ENCODE measurements at regions not wholly inside any gene's neighbourhood (a gene's known extent, or its start where the extent isn't known, plus 50 kb on each side); places are given as distances from the start of the nearest gene placed in this dataset.
A peak's percentile ranks its signal among the peaks of the same experiment; 100 is the strongest.

DNA sequence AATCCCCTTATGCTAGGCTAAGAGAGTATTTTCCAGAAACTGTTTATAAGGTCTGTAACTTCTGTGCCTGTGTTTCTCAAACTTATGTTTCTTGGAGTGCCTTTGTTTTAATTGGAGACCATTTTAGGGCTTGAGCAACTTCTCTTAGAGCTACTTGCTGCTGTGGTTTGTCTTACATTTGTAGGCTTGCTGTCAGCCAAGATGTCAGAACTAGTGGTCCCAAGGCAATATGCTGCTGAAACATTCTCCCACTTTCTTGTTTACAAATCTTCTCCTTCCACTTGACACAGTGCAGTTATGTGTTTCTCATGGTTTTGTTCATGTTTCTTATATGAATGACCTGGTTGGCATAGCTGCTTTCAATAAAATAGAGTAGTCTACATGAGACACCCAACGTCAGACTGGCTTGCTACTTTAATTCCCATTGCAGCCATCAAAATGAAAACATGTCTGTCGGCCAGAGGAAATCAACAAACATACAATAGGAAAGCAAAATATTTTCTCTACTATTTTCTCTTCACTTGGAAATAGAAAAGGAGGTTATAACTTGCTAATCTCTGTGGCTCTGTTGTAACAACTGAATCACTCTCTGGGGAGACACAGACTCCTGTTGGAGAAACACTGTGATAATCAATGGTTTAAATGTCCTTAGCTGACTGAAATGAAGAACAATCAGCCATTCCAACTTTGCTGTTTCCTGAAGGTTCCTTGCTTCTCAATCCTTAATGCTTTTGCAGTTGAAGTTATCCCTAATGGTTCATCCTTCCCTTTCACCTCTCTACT, 426.4 kb downstream of the PDGFC start:
- no peak overlapping the region for H3K27ac Mint-ChIP-seq
- ATAC-seq (ENCODE audit: low read depth in 2 of 2) (no peak), DNase-seq (no peak)
- peaks cover 0 to 14% (median 2%) of the 10 kb centered on the region in 7 donors for H3K9me3 Mint-ChIP-seq
- H3K4me3 Mint-ChIP-seq, result no peak overlapping the region
- no peaks in the 10 kb centered on the region for H3K27me3 Mint-ChIP-seq
- H3K4me1 Mint-ChIP-seq, result no peaks in the 10 kb centered on the region
- H3K36me3 Mint-ChIP-seq, result no peaks in the 10 kb centered on the region

DNA sequence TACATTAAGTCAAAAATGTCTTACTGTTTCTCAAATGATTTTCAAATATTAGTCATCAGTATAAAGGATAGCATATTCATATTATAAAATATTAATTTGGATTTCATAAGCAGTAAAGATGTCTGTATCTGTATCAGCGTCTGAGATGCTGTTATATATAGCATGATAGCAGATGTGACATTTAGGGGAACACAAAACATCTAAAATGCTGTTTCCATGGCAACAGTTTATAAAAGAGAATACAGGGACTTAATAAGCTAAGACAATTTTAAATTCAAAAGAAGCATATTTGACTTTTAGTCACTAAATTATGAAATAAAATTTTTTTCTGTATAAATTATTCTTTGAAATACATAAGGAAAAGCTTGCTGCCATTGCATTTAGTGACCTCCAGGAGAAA, 432.2 kb downstream of the PDGFC start:
- no peak for ATAC-seq (ENCODE audit: low read depth in 2 of 2)
- no peaks in the 10 kb centered on the region for H3K27me3 Mint-ChIP-seq

DNA sequence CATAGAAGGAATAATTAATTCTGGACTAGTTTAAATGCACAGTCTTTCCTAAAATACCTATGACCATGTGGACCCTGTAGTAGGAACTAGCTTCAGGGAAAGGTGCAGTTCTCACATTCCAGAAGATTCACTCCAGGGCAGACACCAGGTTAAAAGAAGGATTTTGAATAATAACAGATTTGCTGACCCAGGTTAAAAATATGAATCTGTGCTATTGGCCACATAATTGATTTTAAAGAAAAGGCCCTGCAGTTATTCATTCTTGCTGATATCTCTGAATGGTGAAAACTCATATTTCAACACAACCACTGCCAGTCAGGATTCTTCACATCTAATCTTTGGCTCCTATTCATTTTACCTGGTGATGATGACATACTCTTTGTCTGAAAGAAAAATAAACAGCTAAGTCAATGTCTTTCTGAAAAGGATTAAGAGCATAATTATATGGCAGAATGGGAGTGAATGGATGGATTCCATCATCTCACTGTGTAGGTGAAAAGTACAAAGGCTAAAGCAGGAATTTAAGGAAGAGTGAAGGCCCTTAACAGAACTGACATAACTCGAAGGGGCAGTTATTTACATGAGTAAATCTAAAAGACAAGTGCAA, 432.8 kb downstream of the PDGFC start:
- no peak overlapping the region for H3K27ac Mint-ChIP-seq
- ATAC-seq (ENCODE audit: low read depth in 2 of 2) (no peak), DNase-seq (no peak)
- no peaks in the 10 kb centered on the region for H3K36me3 Mint-ChIP-seq
- H3K9me3 Mint-ChIP-seq, result peaks cover 0 to 10% (median 3%) of the 10 kb centered on the region in 7 donors
- no peak overlapping the region for H3K4me3 Mint-ChIP-seq
- no peaks in the 10 kb centered on the region for H3K4me1 Mint-ChIP-seq
- H3K27me3 Mint-ChIP-seq, result no peaks in the 10 kb centered on the region

More for the DNA sequence above, 432.2 kb downstream of the PDGFC start:
- DNase-seq, result no peak
- Mint-ChIP-seq H3K9me3 (peaks cover 0 to 5% (median 2%) of the 10 kb centered on the region in 7 donors), H3K4me1 (no peaks in the 10 kb centered on the region), H3K4me3 (no peak overlapping the region), H3K36me3 (no peaks in the 10 kb centered on the region), H3K27ac (no peak overlapping the region)

DNA sequence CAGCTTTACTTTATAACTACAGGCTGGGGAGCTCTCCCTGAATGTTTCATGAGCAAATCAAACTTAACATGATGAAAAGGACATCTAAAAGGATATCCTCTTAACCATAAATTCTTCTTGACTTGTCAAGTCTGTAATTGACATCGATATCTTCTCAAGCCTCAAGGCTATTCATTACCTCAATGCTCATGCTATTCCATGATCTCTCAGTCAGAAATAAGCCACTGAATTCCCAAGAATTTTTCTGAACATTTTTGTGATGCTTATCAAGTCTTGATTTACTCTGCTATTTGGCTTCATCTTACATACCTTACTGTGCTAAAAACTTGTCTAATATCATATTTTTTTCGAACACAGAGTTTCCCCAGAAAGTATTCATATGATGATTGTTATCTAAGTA, 433.4 kb downstream of the PDGFC start:
- H3K4me3 Mint-ChIP-seq, result no peak overlapping the region
- H3K27ac Mint-ChIP-seq, result no peak overlapping the region
- no peak for DNase-seq
- H3K27me3 Mint-ChIP-seq, result no peaks in the 10 kb centered on the region
- no peak for ATAC-seq (ENCODE audit: low read depth in 2 of 2)
- peaks cover 0 to 10% (median 4%) of the 10 kb centered on the region in 7 donors for H3K9me3 Mint-ChIP-seq
- H3K4me1 Mint-ChIP-seq, result no peaks in the 10 kb centered on the region
- H3K36me3 Mint-ChIP-seq, result no peaks in the 10 kb centered on the region

DNA sequence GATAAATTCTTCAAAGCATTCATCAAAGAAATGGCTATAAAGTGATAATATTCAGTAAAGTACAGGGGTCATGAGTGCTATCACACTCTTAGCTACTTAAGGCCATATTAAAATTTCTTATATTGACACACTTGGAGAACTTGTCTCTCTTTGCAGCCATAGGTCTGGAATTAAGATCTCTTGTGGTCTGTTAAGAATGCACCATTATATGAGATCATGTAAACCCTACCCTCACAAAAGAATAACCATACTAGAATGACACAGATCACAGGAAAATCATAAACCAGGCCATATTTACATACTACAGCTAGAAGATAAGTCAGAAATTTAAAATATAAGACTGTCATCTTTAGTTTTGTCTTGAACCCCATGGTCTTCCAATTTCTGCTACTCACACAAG, 434.3 kb downstream of the PDGFC start:
- Mint-ChIP-seq H3K4me1 (no peaks in the 10 kb centered on the region), H3K9me3 (peaks cover 0 to 13% (median 5%) of the 10 kb centered on the region in 7 donors)

DNA sequence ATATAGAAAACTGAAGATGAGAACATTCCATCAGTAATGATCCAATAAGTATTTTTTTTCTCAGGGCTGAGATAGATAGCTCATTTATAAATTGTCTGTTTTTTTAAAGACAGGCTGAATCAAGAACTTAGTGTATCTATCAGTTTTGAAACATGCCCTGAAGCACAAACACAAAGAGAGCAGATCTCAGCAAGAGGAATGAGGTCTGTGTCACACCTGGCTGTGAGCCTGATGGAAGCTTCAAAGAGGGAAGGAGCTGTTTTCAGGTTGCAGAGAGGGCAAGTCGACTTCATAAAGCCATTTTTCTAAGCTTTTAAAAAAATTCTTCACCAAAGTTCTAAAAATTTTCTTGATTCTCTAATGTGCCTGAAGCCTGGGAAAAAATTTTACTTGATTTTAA, 434.9 kb downstream of the PDGFC start:
- Mint-ChIP-seq H3K9me3 (peaks cover 0 to 13% (median 5%) of the 10 kb centered on the region in 7 donors), H3K36me3 (no peaks in the 10 kb centered on the region), H3K4me3 (no peak overlapping the region), H3K4me1 (no peaks in the 10 kb centered on the region), H3K27ac (no peak overlapping the region), H3K27me3 (no peaks in the 10 kb centered on the region)
- DNase-seq (no peak), ATAC-seq (ENCODE audit: low read depth in 2 of 2) (no peak)

More for the DNA sequence above, 434.3 kb downstream of the PDGFC start:
- Mint-ChIP-seq H3K36me3 (no peaks in the 10 kb centered on the region), H3K4me3 (no peak overlapping the region), H3K27ac (peak overlapping the region in 1 of 6 donors; percentile 10), H3K27me3 (no peaks in the 10 kb centered on the region)
- ATAC-seq (ENCODE audit: low read depth in 2 of 2) (no peak), DNase-seq (no peak)

DNA sequence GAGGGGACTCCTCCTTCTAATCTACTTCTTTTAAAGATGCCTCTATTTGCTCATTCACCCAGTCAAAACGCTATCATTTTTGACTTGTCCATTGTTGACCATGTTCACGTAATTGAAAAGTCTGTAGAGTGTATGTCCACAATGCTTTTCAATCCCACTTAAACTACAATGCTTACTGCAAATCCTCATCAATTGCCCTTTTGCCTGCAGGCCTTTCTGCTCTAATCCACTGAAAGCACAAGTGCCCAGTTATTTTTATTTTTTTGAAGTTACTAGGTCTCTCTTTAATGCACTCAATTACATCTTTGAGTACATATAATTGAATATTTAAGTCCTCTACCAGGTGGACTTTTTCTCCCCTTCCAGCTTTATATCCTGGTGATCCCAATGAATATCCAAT, 437.4 kb downstream of the PDGFC start:
- H3K27me3 Mint-ChIP-seq, result no peaks in the 10 kb centered on the region

DNA sequence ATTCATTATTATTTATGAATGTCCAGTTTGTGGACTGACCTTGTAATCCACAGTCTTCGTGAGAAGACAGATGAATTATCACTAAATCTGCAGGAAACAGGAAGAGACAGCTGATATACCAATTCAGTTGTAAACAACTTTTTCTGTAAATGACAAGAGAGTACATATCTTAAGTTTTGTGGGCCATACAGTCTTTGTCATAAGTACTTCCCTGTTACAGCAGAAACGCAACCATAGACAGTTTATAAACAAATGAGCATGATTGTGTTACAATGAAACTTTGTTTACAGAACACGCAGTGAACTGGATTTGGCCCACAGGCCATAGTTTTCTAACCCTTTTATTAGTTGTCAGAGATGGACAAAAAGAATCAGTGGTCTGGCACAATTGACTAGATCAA, 443.4 kb downstream of the PDGFC start:
- Mint-ChIP-seq H3K36me3 (no peaks in the 10 kb centered on the region), H3K27me3 (no peaks in the 10 kb centered on the region), H3K4me3 (no peak overlapping the region), H3K4me1 (no peaks in the 10 kb centered on the region), H3K27ac (no peak overlapping the region), H3K9me3 (peaks cover 0 to 7% (median 3%) of the 10 kb centered on the region in 7 donors)
- DNase-seq, result no peak
- no peak for ATAC-seq (ENCODE audit: low read depth in 2 of 2)

More for the DNA sequence above, 437.4 kb downstream of the PDGFC start:
- no peaks in the 10 kb centered on the region for H3K4me1 Mint-ChIP-seq
- H3K9me3 Mint-ChIP-seq, result peaks cover 2 to 13% (median 5%) of the 10 kb centered on the region in 7 donors
- no peaks in the 10 kb centered on the region for H3K36me3 Mint-ChIP-seq
- ATAC-seq (ENCODE audit: low read depth in 2 of 2) (no peak), DNase-seq (no peak)
- no peak overlapping the region for H3K4me3 Mint-ChIP-seq
- no peak overlapping the region for H3K27ac Mint-ChIP-seq

DNA sequence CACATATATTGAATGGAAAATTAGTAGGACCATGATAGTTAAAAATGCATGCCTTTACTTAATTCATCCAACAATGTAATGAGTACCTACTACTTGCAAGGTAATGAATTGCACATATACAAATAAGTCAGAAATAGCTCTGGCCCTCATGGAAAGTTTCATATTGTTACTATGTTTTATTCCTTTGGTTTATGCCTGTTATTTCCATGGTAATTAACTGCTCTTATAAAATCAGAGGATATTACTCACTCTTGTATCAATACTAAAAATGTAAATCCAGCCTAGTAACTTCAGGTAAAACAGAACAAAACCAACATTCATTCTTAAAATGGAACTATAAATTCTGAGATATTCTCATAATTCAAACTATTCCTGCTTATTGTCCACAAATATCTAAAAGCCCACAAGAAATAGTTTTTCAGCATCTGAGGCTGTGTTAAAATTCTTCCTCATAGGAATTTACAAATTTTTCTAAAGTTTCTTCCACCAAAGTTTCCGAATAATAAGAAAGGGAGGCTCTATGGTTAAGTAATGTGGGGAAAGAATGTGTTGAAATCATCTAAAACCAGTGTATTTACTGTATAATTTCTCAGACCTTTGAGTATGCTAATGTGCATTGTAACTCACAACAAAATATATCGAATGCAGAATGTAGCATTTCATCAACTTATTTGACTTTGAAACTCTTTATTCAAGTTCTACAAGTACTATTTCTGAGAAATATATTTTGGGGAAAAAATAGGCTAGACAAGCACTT, 444.2 kb downstream of the PDGFC start:
- no peak overlapping the region for H3K27ac Mint-ChIP-seq
- no peaks in the 10 kb centered on the region for H3K27me3 Mint-ChIP-seq
- H3K36me3 Mint-ChIP-seq, result no peaks in the 10 kb centered on the region
- DNase-seq, result no peak
- ATAC-seq (ENCODE audit: low read depth in 2 of 2), result no peak
- H3K4me3 Mint-ChIP-seq, result no peak overlapping the region
- peaks cover 0 to 5% (median 0%) of the 10 kb centered on the region in 7 donors for H3K9me3 Mint-ChIP-seq
- no peaks in the 10 kb centered on the region for H3K4me1 Mint-ChIP-seq

DNA sequence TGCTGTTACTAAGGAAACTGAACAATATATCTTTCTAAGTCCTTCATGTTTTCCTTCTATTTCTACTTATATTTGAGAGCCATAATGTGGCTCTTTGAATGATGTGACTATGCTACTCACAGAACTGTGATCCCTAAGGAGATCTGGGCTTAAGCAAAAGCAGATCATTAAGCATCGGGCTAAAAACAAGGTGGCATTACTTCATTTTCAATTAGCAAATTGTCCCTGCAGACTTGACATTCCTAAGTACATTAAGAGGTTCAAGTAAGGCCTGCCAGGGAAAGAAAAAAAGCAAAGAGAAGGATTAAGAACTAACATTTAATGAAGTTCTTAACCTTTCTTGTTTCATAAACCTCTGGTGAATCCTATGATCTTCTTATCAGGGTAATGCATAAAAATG, 447.6 kb downstream of the PDGFC start:
- Mint-ChIP-seq H3K4me1 (no peaks in the 10 kb centered on the region), H3K27ac (no peak overlapping the region), H3K4me3 (no peak overlapping the region), H3K9me3 (peaks cover 0 to 5% (median 0%) of the 10 kb centered on the region in 7 donors), H3K27me3 (no peaks in the 10 kb centered on the region), H3K36me3 (no peaks in the 10 kb centered on the region)
- ATAC-seq (ENCODE audit: low read depth in 2 of 2) (no peak), DNase-seq (no peak)

DNA sequence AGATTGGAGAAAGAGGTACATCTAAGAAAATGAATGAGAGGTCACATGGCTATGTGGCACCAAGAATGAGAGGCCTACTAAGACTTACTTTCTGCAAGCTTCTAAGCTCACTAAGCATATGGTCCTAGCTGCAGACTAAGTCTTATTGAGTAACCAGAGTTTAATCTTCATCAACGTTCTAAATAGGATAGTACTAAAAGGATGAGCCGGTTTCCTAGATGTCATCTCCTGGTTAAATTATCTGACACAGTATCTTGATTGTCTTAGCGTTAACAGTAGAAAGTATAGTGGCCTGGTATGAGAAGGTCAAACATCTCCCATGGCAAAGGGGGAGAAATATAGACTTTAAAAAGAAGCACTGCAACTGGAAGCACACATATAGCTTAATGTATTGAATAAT, 448.1 kb downstream of the PDGFC start:
- Mint-ChIP-seq H3K9me3 (peaks cover 0 to 5% (median 0%) of the 10 kb centered on the region in 7 donors), H3K4me1 (no peaks in the 10 kb centered on the region), H3K4me3 (no peak overlapping the region), H3K36me3 (no peaks in the 10 kb centered on the region), H3K27me3 (no peaks in the 10 kb centered on the region), H3K27ac (no peak overlapping the region)
- DNase-seq, result no peak
- ATAC-seq (ENCODE audit: low read depth in 2 of 2), result no peak

DNA sequence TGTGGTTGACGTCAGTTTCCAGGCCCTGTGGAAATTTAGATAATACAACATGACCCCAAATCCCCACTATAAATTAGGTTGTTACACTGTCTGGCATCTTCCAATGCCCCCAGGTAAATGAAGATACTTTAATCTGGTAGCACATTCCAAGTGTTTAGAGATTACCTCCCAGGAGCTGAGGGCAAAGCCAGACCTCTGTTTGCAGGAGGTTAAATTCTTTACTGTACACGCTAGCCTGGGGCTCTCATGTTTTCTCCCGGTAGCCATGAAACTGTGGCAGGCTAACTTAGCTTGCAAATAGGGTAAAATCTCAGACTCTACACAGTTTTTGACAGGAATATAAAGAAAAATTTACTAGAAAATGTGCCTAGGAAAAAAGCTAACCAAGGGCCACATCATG, 450.0 kb downstream of the PDGFC start:
- DNase-seq (no peak), ATAC-seq (ENCODE audit: low read depth in 2 of 2) (no peak)
- H3K4me3 Mint-ChIP-seq, result no peak overlapping the region
- H3K27ac Mint-ChIP-seq, result no peak overlapping the region
- H3K36me3 Mint-ChIP-seq, result no peaks in the 10 kb centered on the region
- peaks cover 0 to 5% (median 0%) of the 10 kb centered on the region in 7 donors for H3K9me3 Mint-ChIP-seq
- no peaks in the 10 kb centered on the region for H3K27me3 Mint-ChIP-seq
- no peaks in the 10 kb centered on the region for H3K4me1 Mint-ChIP-seq

DNA sequence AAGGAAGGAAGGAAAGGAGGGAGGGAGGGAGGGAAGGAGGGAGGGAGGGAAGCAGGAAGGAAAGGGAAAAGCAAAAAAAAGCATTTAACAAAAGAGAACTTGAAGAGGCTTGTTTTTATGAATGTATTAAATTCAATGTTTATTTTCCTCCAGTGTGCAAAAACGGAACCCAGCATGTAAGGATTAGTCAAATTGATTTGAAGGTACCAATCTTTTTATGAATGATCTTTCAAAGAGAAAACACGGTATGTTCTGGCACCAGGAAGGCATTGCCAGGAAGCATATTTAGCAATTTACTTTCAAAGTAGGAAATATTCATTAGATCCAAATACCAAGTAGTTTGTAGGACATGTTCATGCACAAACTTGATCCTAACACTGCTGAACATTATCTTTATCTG, 453.6 kb downstream of the PDGFC start:
- no peak for ATAC-seq (ENCODE audit: low read depth in 2 of 2)
- Mint-ChIP-seq H3K27me3 (no peaks in the 10 kb centered on the region), H3K36me3 (no peaks in the 10 kb centered on the region), H3K4me3 (no peak overlapping the region), H3K4me1 (no peaks in the 10 kb centered on the region), H3K9me3 (peaks cover 0 to 5% (median 0%) of the 10 kb centered on the region in 7 donors), H3K27ac (no peak overlapping the region)
- no peak for DNase-seq

DNA sequence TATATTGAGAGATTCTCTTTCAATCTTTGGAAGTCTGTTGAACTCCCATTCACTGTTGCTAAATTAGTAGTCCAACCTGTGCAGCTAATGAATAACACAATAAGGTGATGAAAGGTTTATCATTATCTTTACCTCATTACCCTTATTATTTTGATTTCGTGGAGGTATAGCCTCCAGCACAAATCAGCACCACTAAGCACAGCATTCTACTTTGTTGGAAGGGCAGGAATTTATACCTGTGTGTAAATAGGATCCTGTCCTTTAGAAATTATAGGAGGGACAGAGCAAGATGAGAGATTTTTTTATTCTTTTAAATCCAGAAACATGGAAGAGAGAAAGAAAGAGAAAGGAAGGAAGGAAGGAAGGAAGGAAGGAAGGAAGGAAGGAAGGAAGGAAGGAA, 454.1 kb downstream of the PDGFC start:
- ATAC-seq (ENCODE audit: low read depth in 2 of 2) (no peak), DNase-seq (no peak)
- H3K4me3 Mint-ChIP-seq, result no peak overlapping the region
- H3K9me3 Mint-ChIP-seq, result peaks cover 0 to 5% (median 0%) of the 10 kb centered on the region in 7 donors
- H3K27ac Mint-ChIP-seq, result no peak overlapping the region
- no peaks in the 10 kb centered on the region for H3K27me3 Mint-ChIP-seq
- H3K36me3 Mint-ChIP-seq, result no peaks in the 10 kb centered on the region
- H3K4me1 Mint-ChIP-seq, result no peaks in the 10 kb centered on the region

All from naive B cell (primary cell).